IMR-90 (cell line): ENCODE measurements at regions not wholly inside any gene's neighbourhood (a gene's known extent, or its start where the extent isn't known, plus 50 kb on each side); places are given as distances from the start of the nearest gene placed in this dataset.

Experiments
- ATAC-seq: fragments of 200-7000 bp; cut with Tn5 transposase; 2 replicates; pipeline ENCODE4 v1.9.1; 2020; ENCODE audit warnings: low read depth, mild to moderate bottlenecking, moderate library complexity
- BruUV-seq: library from RNA; stranded (reverse); fragments of 400-500 nt; replicated peaks from 2 replicates; lab custom pipeline; 2021; lab: Mats Ljungman, UMichigan
- CTCF ChIA-PET: fragments of 300-600 bp; formaldehyde crosslinking; extraction: SDS; loops from one replicate; lab custom pipeline; 2021; ENCODE audit warnings: antibody characterized with exemption; lab: Yijun Ruan, JAX
- POLR2A ChIA-PET: fragments of 300-600 bp; sonication (Branson Sonifier 250); formaldehyde crosslinking; loops from one replicate; lab custom pipeline; 2022; ENCODE audit warnings: antibody characterized with exemption; ENCODE audit not compliant: unreplicated experiment; lab: Charles Lee
- DNase-seq: peaks from one replicate; pipeline ENCODE4 v3.0.0; 2013
- H2AFZ ChIP-seq: replicated peaks from 2 replicates; pipeline ENCODE3; 2013; ENCODE audit warnings: low read length, mild to moderate bottlenecking; ENCODE audit not compliant: poor library complexity
- H2AK5ac ChIP-seq: 2 replicates; pipeline ENCODE4 v1.6.1; 2013; ENCODE audit warnings: low read depth, low read length, inconsistent platforms
- H2AK9ac ChIP-seq: replicated peaks from 2 replicates; pipeline ENCODE3; 2013; ENCODE audit warnings: mild to moderate bottlenecking, low read depth, low read length, moderate library complexity; ENCODE audit not compliant: poor library complexity
- H2BK120ac ChIP-seq: 2 replicates; pipeline ENCODE4 v1.6.1; 2013; ENCODE audit warnings: low read depth, low read length, inconsistent platforms
- H2BK15ac ChIP-seq: 3 replicates; pipeline ENCODE4 v1.6.1; 2013; ENCODE audit warnings: low read depth, low read length, inconsistent platforms
- H2BK20ac ChIP-seq: 2 replicates; pipeline ENCODE4 v1.6.1; 2013; ENCODE audit warnings: low read depth, mild to moderate bottlenecking, inconsistent platforms, low read length, moderate library complexity
- H2BK5ac ChIP-seq: 2 replicates; pipeline ENCODE4 v1.6.1; 2013; ENCODE audit warnings: mild to moderate bottlenecking, low read depth, low read length, inconsistent platforms; ENCODE audit not compliant: poor library complexity, severe bottlenecking
- H3K14ac ChIP-seq: replicated peaks from 2 replicates; pipeline ENCODE4 v1.6.1; 2013; ENCODE audit warnings: low read depth, low read length, inconsistent platforms
- H3K18ac ChIP-seq: 2 replicates; pipeline ENCODE4 v1.6.1; 2013; ENCODE audit warnings: low read depth, low read length, control low read depth
- H3K23ac ChIP-seq: 2 replicates; pipeline ENCODE4 v1.6.1; 2013; ENCODE audit warnings: low read depth, low read length, inconsistent platforms
- H3K27ac ChIP-seq: 2 replicates; pipeline ENCODE4 v1.5.1; 2013; ENCODE audit warnings: mild to moderate bottlenecking, control low read depth, low read length; ENCODE audit not compliant: insufficient read depth
- H3K27me3 ChIP-seq: 2 replicates; pipeline ENCODE4 v1.6.1; 2013; ENCODE audit warnings: low read length; ENCODE audit not compliant: control insufficient read depth, insufficient read depth
- H3K36me3 ChIP-seq: 2 replicates; pipeline ENCODE4 v1.6.1; 2013; ENCODE audit warnings: low read length, mixed read lengths; ENCODE audit not compliant: control insufficient read depth, insufficient read depth
- H3K4ac ChIP-seq: 2 replicates; pipeline ENCODE4 v1.6.1; 2013; ENCODE audit warnings: low read depth, low read length, inconsistent platforms
- H3K4me1 ChIP-seq: 2 replicates; pipeline ENCODE4 v1.6.1; 2013; ENCODE audit warnings: low read length, mixed read lengths; ENCODE audit not compliant: control insufficient read depth, insufficient read depth
- H3K4me2 ChIP-seq: 2 replicates; pipeline ENCODE4 v1.6.1; 2013; ENCODE audit warnings: low read depth, mild to moderate bottlenecking, control low read depth, low read length, moderate library complexity
- H3K4me3 ChIP-seq: 2 replicates; pipeline ENCODE4 v1.5.1; 2013; ENCODE audit warnings: low read depth, mild to moderate bottlenecking, control low read depth, low read length, moderate library complexity; ENCODE audit not compliant: insufficient read depth
- H3K56ac ChIP-seq: 2 replicates; pipeline ENCODE4 v1.6.1; 2013; ENCODE audit warnings: low read length, inconsistent platforms; ENCODE audit not compliant: insufficient read depth; ENCODE audit errors: extremely low read depth
- H3K79me1 ChIP-seq, 2 experiments: 2 replicates each; pipeline ENCODE4 v1.6.1; 2013; ENCODE audit warnings: low read length in 2 of 2, inconsistent platforms in 1 of 2, low read depth in 1 of 2
- H3K9ac ChIP-seq: 2 replicates; pipeline ENCODE4 v1.6.1; 2013; ENCODE audit warnings: low read depth, low read length, control low read depth
- H3K9me1 ChIP-seq: 2 replicates; pipeline ENCODE4 v1.6.1; 2013; ENCODE audit warnings: low read length, inconsistent platforms; ENCODE audit not compliant: insufficient read depth
- H3K9me3 ChIP-seq: 2 replicates; pipeline ENCODE4 v1.6.1; 2013; ENCODE audit warnings: low read length; ENCODE audit not compliant: control insufficient read depth, insufficient read depth
- H4K20me1 ChIP-seq: 2 replicates; pipeline ENCODE4 v1.6.1; 2013; ENCODE audit warnings: low read length, inconsistent platforms; ENCODE audit not compliant: insufficient read depth
- H4K5ac ChIP-seq: 2 replicates; pipeline ENCODE4 v1.6.1; 2013; ENCODE audit warnings: mild to moderate bottlenecking, low read depth, low read length, control low read depth
- H4K8ac ChIP-seq, 2 experiments: 2 replicates each; pipeline ENCODE4 v1.6.1; 2013; ENCODE audit warnings: low read depth in 2 of 2, low read length in 2 of 2, control low read depth in 1 of 2, inconsistent platforms in 1 of 2
- H4K91ac ChIP-seq: 2 replicates; pipeline ENCODE4 v1.6.1; 2013; ENCODE audit warnings: low read depth, low read length, inconsistent platforms; ENCODE audit not compliant: insufficient read depth
- BHLHE40 ChIP-seq: fragments of 150-350 bp; IDR thresholded peaks from 2 replicates; pipeline ENCODE4 v1.6.1; 2016; ENCODE audit warnings: mild to moderate bottlenecking, low read depth, low read length
- CEBPB ChIP-seq: IDR thresholded peaks from 2 replicates; pipeline ENCODE4 v1.6.1; 2012; ENCODE audit warnings: low read depth, low read length, improper control_type of control experiment
- CHD1 ChIP-seq: IDR thresholded peaks from 2 replicates; pipeline ENCODE4 v1.6.1; 2012; ENCODE audit warnings: low read depth, low read length, improper control_type of control experiment
- CTCF ChIP-seq: conservative IDR thresholded peaks from 2 replicates; pipeline ENCODE4 v1.5.1; 2012; ENCODE audit warnings: mild to moderate bottlenecking, low read depth, low read length, improper control_type of control experiment
- ELK1 ChIP-seq: fragments of 150-350 bp; IDR thresholded peaks from 2 replicates; pipeline ENCODE4 v1.6.1; 2016; ENCODE audit warnings: low read depth, mild to moderate bottlenecking, low read length, moderate library complexity, borderline replicate concordance
- MAFK ChIP-seq: IDR thresholded peaks from 2 replicates; pipeline ENCODE4 v1.6.1; 2012; ENCODE audit warnings: low read depth, low read length, improper control_type of control experiment
- MAZ ChIP-seq: IDR thresholded peaks from 2 replicates; pipeline ENCODE4 v1.6.1; 2012; ENCODE audit warnings: low read depth, mild to moderate bottlenecking, low read length, improper control_type of control experiment, moderate library complexity, borderline replicate concordance
- MXI1 ChIP-seq: IDR thresholded peaks from 2 replicates; pipeline ENCODE4 v1.6.1; 2012; ENCODE audit warnings: low read depth, mild to moderate bottlenecking, low read length, moderate library complexity, borderline replicate concordance
- NFE2L2 ChIP-seq: fragments of 150-350 bp; IDR thresholded peaks from 2 replicates; pipeline ENCODE4 v1.6.1; 2016; ENCODE audit warnings: low read depth, mild to moderate bottlenecking, low read length
- POLR2A ChIP-seq: IDR thresholded peaks from 2 replicates; pipeline ENCODE4 v1.6.1; 2012; ENCODE audit warnings: mild to moderate bottlenecking, low read depth, low read length
- RAD21 ChIP-seq: IDR thresholded peaks from 2 replicates; pipeline ENCODE4 v1.6.1; 2012; ENCODE audit warnings: low read length, improper control_type of control experiment
- RCOR1 ChIP-seq: IDR thresholded peaks from 2 replicates; pipeline ENCODE4 v1.6.1; 2012; ENCODE audit warnings: mild to moderate bottlenecking, low read length, improper control_type of control experiment; ENCODE audit not compliant: insufficient replicate concordance
- RFX5 ChIP-seq: IDR thresholded peaks from 2 replicates; pipeline ENCODE4 v1.8.0; 2012; ENCODE audit warnings: low read depth, mild to moderate bottlenecking, low read length, moderate library complexity
- SMC3 ChIP-seq: fragments of 150-350 bp; IDR thresholded peaks from 2 replicates; pipeline ENCODE4 v1.6.1; 2016; ENCODE audit warnings: low read depth, mild to moderate bottlenecking, antibody characterized with exemption, low read length, moderate library complexity
- USF2 ChIP-seq: fragments of 150-350 bp; IDR thresholded peaks from 2 replicates; pipeline ENCODE4 v1.6.1; 2017; ENCODE audit warnings: mild to moderate bottlenecking, antibody characterized with exemption, low read length, low read depth
- WGBS, 2 experiments: methylation state at CpG; one replicate each; pipeline versions ENCODE4 v1.1.5 to v1.1.7; 2013; ENCODE audit warnings: missing lambda C conversion rate in 2 of 2; ENCODE audit not compliant: insufficient read length in 1 of 2; ENCODE audit errors: extremely low coverage in 2 of 2; 5-methylcytosine and 5-hydroxymethylcytosine counted together
- dilution Hi-C: fragments of 300-500 bp; cut with HindIII; formaldehyde crosslinking; loops from one replicate; pipeline ENCODE4 v1.14.3; 2018; ENCODE audit warnings: low sequenced_read_pairs; ENCODE audit not compliant: unreplicated experiment
- in situ Hi-C: fragments of 300-500 bp; cut with MboI; formaldehyde crosslinking; loops from 3 replicates; pipeline ENCODE4 v1.14.3; 2019; ENCODE audit warnings: low sequenced_read_pairs, inconsistent platforms, mixed read lengths
- intact Hi-C: fragments of 100-400 bp; cut with micrococcal nuclease; formaldehyde crosslinking; loops from 2 replicates; pipeline ENCODE4 v1.10.0; 2022

GRCh38 chr3:130826516-130827182 lies 67.2 kb upstream of the ATP2C1 start:
- no peaks in the 10 kb centered on the region for H3K4me1 ChIP-seq
- WGBS, 2 experiments = no CpG with 5 or more reads among the region's 4 CpGs
- no peaks in the 10 kb centered on the region for H3K9me3 ChIP-seq
- no peak overlapping the region for H3K4me2 ChIP-seq
- TF ChIP-seq MXI1 (no peak), NFE2L2 (no peak), RFX5 (no peak), USF2 (no peak), MAZ (no peak), MAFK (no peak), SMC3 (no peak), ELK1 (no peak), CHD1 (no peak), CTCF (no peak), CEBPB (no peak), BHLHE40 (no peak), RAD21 (no peak), POLR2A (no peak), RCOR1 (no peak)
- H4K5ac ChIP-seq = no peak overlapping the region
- H3K4ac ChIP-seq = no peak overlapping the region
- H3K27ac ChIP-seq = no peak overlapping the region
- in situ Hi-C loops (no loop called here), intact Hi-C loops (no loop called here), dilution Hi-C loops (no loop called here)
- no peaks in the 10 kb centered on the region for H3K27me3 ChIP-seq
- H3K79me1 ChIP-seq = no peaks in the 10 kb centered on the region
- ChIA-PET CTCF (no interaction called here), POLR2A (no interaction called here)
- no peak overlapping the region for H3K14ac ChIP-seq
- H3K4me3 ChIP-seq = no peak overlapping the region
- no TSS peak for BruUV-seq
- no peaks in the 10 kb centered on the region for H3K9me1 ChIP-seq
- H3K56ac ChIP-seq = no peak overlapping the region
- no peak overlapping the region for H3K9ac ChIP-seq
- H3K18ac ChIP-seq = no peak overlapping the region
- H4K8ac ChIP-seq = no peak overlapping the region
- no peak overlapping the region for H2AK5ac ChIP-seq
- H3K36me3 ChIP-seq = no peaks in the 10 kb centered on the region
- H2BK120ac ChIP-seq = no peak overlapping the region
- H2BK20ac ChIP-seq = no peak overlapping the region
- no peak overlapping the region for H2BK5ac ChIP-seq
- H2BK15ac ChIP-seq = no peak overlapping the region
- H2AK9ac ChIP-seq = no peak overlapping the region
- H3K23ac ChIP-seq = no peak overlapping the region
- H4K20me1 ChIP-seq = no peaks in the 10 kb centered on the region
- ATAC-seq (no peak), DNase-seq (no peak)
- no peak overlapping the region for H2AFZ ChIP-seq
- H4K91ac ChIP-seq = no peak overlapping the region
